ENCODE measurements at regions not wholly inside any gene's neighbourhood (a gene's known extent, or its start where the extent isn't known, plus 50 kb on each side); places are given as distances from the start of the nearest gene placed in this dataset.

DNA sequence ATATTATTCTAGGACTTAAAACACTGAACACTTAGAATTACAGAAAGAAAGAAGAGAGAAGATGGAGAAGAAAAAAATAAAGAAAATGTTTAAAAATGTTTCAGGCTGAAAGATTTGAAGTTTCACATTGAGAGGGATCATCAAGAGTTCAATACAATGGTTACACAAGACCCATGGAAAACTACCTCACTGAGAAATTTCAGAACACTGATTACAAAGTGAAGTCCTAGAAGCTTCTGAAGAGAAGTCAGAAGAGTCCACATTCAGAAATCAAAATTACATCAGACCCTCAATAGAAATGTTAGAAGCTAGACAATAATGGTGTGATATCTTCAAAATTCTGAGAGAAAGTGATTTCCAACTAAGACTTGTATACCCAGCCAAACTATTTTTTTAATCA, 196.1 kb downstream of the MACC1 start:
- DNase-seq (ENCODE audit: low read depth), result no peak

DNA sequence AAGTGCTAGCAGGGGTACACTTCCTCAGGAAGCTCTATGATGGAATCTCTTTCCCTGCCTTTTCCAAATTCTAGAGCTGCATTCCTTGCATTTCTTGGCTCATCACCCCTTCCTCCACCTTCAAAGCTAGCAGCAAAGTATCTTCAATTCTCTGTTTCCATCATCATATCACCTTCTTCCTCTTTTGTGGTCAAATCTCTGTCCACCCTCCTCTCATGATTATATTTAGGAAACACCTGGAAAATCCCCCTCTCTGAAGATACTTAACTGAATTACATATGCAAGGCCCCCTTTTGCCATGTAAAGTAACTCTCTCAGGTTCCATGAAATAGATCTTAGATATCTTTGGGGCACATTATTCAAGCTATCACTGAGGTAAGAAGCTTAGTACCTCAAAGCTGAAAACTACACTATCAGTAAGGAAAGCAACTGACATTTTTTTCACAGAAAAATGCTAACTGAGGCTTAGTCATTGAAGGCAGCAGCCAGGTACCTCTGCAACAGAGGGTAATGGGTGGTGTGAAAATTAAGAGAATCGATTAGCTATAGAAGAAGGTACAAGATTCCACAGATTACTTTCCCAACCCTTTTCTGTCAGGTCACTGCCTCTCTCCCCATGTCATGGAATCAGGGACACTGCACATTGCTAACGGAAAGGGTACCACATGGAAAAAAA, 197.3 kb downstream of the MACC1 start:
- DNase-seq (ENCODE audit: low read depth), result no peak

DNA sequence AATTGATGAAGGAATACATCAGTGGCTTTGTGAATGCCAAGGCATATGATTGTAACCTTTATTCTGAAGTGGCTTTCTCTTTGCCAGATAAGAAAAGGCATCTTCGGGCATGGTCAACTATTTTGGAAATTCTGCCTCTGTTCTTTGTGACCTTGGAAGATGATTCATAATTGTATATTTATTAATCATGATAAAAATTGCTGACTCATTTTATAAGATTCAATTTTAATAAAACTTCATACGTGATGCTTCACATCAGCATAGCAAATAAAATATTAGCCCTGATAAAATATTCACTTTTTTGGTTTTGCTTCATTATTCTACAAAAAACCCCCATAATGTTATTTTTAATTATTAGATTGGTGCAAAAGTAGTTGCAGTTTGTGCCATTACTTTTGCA, 200.5 kb downstream of the MACC1 start:
- DNase-seq (ENCODE audit: low read depth), result no peak

DNA sequence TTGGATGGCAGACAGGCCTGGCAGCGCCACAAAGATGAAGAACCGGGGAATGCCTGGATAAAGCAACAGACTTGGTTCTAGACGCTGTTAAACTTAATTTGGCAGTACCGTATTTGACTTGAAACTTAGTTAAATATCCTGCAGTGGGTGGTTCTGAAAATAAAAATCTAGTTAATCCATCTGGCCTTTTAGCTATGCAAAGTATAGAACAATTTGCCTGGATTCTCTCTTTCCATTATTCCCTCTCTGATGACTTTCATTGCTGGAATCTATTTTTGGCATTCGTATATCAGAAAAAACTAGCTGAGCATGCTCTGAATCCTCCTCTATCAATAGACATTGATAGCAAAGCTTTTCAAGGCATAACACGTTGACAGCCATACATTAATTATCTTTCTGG, 203.6 kb downstream of the MACC1 start:
- no peak for DNase-seq (ENCODE audit: low read depth)

- DNase-seq (ENCODE audit: low read depth), result no peak
Measured at GRCh38 chr7:20012100-20012499, 205.1 kb downstream of the MACC1 start.

GRCh38 chr7:20010877-20011276, 206.3 kb downstream of the MACC1 start:
- no peak for DNase-seq (ENCODE audit: low read depth)

DNA sequence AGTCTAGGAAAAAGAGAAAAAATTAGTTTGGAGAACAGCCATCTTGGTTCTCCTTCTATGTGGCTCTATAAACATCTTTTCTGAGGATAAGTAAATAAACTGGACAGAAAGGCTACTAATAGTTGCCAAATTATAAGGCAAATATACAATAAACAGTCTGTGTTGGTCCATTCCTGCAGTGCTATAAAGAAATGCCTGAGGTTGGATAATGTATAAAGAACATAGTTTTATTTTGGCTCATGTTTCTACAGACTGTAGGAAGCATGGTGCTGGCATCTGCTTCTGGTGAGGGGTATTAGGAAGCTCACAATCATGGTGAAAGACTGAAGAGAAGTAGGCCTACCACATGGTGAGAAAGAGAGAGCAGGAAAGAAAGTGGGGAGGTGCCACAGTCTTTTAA, 209.7 kb downstream of the MACC1 start:
- no peak for DNase-seq (ENCODE audit: low read depth)

- no peak for DNase-seq (ENCODE audit: low read depth)
Measured at GRCh38 chr7:20005081-20005480, 212.1 kb downstream of the MACC1 start.

DNA sequence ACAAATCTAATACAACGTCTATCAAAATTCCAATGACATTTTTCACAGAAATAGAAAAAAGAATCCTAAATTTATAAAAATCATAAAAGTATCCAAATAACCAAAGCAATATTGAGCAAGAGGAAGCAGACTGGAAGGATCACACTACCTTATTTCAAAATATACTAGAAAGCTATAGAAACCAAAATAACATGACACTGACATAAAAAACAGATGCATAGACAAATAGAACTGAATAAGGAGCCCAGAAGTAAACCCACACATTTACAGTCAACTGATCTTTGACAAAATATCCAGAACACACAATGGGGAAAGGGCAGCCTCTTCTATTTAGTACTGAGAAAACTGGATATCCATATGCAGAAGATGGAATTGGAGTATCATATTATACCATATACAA, 217.5 kb downstream of the MACC1 start:
- DNase-seq (ENCODE audit: low read depth), result no peak

GRCh38 chr7:19991936-19992335, 218.5 kb upstream of the TMEM196 start:
- DNase-seq (ENCODE audit: low read depth), result no peak

DNA sequence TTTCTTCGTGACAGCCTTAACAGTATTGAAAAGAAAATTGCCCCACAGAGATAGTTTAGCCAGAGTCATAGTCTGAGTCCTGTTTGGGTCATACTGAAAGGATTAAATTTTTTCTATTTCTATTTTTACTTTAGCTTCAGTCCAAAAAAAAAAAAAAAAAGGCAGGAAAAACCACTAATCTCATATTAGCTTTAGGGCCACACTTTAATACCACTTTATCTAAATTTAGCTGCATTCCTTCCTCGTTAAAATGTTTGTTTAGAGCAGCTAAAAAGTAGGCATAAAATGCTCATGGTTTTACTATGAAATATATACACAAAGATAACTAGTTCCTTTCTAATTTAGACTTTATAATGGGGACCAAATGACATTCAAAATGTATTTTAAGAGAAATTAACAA, 216.5 kb upstream of the TMEM196 start:
- DNase-seq (ENCODE audit: low read depth), result no peak

DNA sequence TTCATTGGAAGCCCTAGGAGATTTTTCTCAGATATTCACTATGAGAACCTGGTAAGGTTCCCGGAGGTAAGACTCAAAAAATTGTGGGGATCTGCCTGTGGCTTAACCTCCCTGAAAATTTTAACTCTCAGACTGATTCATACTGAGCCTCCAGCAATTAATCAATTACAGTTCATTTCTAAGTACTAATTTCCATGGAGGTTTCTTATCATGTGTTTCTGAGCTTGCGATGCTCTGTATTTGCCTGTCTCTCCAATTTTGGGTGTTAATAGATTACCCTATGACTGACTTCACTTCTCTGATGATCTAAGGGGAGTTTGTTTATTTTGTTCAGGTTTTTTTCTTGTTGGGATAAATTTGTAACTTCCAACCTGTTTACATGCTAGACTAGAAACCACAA, 215.4 kb upstream of the TMEM196 start:
- no peak for DNase-seq (ENCODE audit: low read depth)

GRCh38 chr7:19984231-19984632, 210.8 kb upstream of the TMEM196 start:
- no peak for DNase-seq (ENCODE audit: low read depth)

DNA sequence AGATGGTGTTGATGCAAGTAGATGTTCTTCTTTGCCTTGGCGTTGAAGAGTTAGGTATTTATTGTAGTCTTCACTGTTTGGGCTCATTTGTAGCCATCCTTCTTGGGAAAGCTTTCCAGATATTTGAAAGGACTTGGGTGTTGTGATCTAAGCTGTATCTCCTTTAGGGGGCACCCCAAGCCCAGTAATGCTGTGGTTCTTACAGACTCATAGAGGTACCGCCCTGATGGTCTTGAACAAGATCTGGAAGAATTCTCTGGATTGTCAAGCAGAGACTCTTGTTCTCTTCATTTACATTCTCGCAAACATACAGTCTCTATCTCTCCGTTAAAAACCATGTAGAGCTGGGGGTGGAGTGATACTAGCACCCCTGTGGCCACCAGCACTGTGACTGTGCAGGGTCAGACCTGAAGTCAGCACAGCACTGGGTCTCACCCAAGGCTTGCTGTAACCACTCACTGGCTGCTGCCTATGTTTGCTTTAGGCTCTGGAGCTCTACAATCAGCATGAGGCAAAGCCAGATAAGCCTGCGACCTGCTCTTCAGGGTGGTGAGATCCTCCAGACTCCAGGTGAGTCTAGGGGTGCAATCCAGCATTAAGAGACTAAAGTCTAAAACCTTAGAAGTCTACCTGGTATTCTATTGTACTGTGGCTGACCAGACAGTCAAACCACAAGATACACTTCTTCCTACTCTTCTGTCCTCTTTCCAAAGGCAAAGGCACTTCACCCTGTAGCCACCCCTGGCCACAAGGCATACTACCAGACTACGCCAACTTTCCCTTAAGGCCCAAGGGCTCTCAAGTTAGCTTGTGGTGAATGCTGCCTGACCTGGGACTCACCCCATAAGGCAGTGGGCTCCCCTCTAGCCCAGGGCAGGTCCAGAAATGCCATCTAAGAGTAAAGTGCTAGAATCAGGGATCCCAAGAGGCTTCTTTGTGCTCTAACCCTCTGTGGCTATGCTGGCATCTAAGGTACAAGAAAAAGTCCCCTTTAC, 209.7 kb upstream of the TMEM196 start:
- peak; percentile 2 for DNase-seq (ENCODE audit: low read depth)

GRCh38 chr7:19973581-19973980, 200.2 kb upstream of the TMEM196 start:
- no peak for DNase-seq (ENCODE audit: low read depth)

DNA sequence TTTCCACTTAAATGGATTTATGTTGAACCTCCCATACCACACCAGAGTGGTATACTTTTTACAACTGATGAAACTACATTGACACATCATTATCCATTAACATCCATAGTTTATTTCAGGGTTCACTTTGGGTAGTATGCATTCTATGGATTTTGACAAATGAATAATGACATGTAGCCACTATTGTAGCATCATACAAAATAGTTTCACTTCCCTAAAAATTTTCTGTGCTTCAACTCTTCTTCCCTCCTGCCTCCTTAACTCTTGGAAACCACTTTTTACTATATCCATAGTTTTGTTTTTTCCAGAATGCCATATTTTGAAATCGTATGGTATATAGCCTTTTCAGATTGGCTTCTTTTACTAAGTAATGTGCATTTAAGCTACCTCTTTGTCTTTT, 199.5 kb upstream of the TMEM196 start:
- no peak for DNase-seq (ENCODE audit: low read depth)

GRCh38 chr7:19971956-19972355, 198.5 kb upstream of the TMEM196 start:
- no peak for DNase-seq (ENCODE audit: low read depth)

GRCh38 chr7:19970514-19970913, 197.1 kb upstream of the TMEM196 start:
- DNase-seq (ENCODE audit: low read depth), result no peak

- no peak for DNase-seq (ENCODE audit: low read depth)
Measured at GRCh38 chr7:19969859-19970493, 196.6 kb upstream of the TMEM196 start.

DNA sequence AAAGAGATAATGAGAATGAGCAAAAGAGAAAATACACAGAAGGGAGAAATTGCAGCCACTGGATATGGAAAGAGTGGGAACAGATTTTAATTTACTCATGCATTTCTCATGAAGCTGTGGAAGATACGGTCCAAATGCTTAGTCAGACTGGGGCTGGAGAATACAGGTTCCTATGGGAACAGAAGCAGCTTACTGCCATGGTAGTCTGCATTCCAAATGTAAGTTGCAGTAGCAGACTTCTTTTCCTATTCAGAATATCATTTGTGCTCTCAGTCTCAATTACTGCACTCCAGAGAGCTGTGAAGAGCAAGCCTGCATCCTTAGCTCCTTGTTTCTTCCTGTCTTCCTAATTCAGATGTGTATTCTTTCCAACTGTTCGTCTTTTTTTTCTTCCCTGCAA, 190.8 kb upstream of the TMEM196 start:
- no peak for DNase-seq (ENCODE audit: low read depth)

GRCh38 chr7:19963695-19964094, 190.3 kb upstream of the TMEM196 start:
- no peak for DNase-seq (ENCODE audit: low read depth)

GRCh38 chr7:19958309-19958896, 185.0 kb upstream of the TMEM196 start:
- DNase-seq (ENCODE audit: low read depth), result no peak

GRCh38 chr7:19957664-19958063, 184.2 kb upstream of the TMEM196 start:
- no peak for DNase-seq (ENCODE audit: low read depth)

Data from CMK (cell line).